Mesendoderm (in vitro differentiated cells): ENCODE measurements at regions not wholly inside any gene's neighbourhood (a gene's known extent, or its start where the extent isn't known, plus 50 kb on each side); places are given as distances from the start of the nearest gene placed in this dataset.

ENCODE experiments used
- DNase-seq: peaks from one replicate; pipeline ENCODE4 v3.0.0; 2013
- H2AK5ac ChIP-seq: 2 replicates; pipeline ENCODE4 v1.6.1; 2013; ENCODE audit warnings: low read length, inconsistent platforms
- H2BK120ac ChIP-seq: 2 replicates; pipeline ENCODE4 v1.6.1; 2013; ENCODE audit warnings: low read depth, mild to moderate bottlenecking, low read length, moderate library complexity, mixed read lengths
- H2BK15ac ChIP-seq: replicated peaks from 2 replicates; pipeline ENCODE4 v1.6.1; 2013; ENCODE audit warnings: low read depth, mild to moderate bottlenecking, moderate library complexity
- H2BK5ac ChIP-seq: 2 replicates; pipeline ENCODE4 v1.6.1; 2013; ENCODE audit warnings: low read length, inconsistent platforms
- H3K18ac ChIP-seq: 2 replicates; pipeline ENCODE4 v1.6.1; 2013; ENCODE audit warnings: mild to moderate bottlenecking, low read length, mixed read lengths
- H3K23ac ChIP-seq: one replicate; pipeline ENCODE4 v1.6.1; 2013; ENCODE audit warnings: low read length
- H3K27ac ChIP-seq: 2 replicates; pipeline ENCODE4 v1.5.1; 2013; ENCODE audit warnings: low read depth, mild to moderate bottlenecking, inconsistent platforms, low read length, moderate library complexity
- H3K27me3 ChIP-seq: 2 replicates; pipeline ENCODE4 v1.6.1; 2013; ENCODE audit warnings: low read length, control low read depth, mild to moderate bottlenecking, inconsistent platforms; ENCODE audit not compliant: insufficient read depth, poor library complexity
- H3K36me3 ChIP-seq: 2 replicates; pipeline ENCODE4 v1.6.1; 2013; ENCODE audit warnings: low read length, inconsistent platforms; ENCODE audit not compliant: control insufficient read depth, insufficient read depth
- H3K4ac ChIP-seq: one replicate; pipeline ENCODE4 v1.6.1; 2013; ENCODE audit warnings: low read depth, mild to moderate bottlenecking, low read length, moderate library complexity
- H3K4me1 ChIP-seq: 2 replicates; pipeline ENCODE4 v1.6.1; 2013; ENCODE audit warnings: low read depth, low read length, inconsistent platforms; ENCODE audit not compliant: control insufficient read depth
- H3K4me2 ChIP-seq: 2 replicates; pipeline ENCODE4 v1.6.1; 2013; ENCODE audit warnings: low read length
- H3K4me3 ChIP-seq: 2 replicates; pipeline ENCODE4 v1.5.1; 2013; ENCODE audit warnings: mild to moderate bottlenecking, low read length
- H3K56ac ChIP-seq: one replicate; pipeline ENCODE4 v1.6.1; 2013; ENCODE audit warnings: low read length
- H3K79me1 ChIP-seq: 2 replicates; pipeline ENCODE4 v1.6.1; 2013; ENCODE audit warnings: low read length, inconsistent platforms
- H3K79me2 ChIP-seq: 2 replicates; pipeline ENCODE4 v1.6.1; 2013; ENCODE audit warnings: mild to moderate bottlenecking, low read length; ENCODE audit not compliant: control insufficient read depth, insufficient read depth
- H3K9ac ChIP-seq: 2 replicates; pipeline ENCODE4 v1.6.1; 2013; ENCODE audit warnings: low read length, inconsistent platforms
- H4K5ac ChIP-seq: one replicate; pipeline ENCODE4 v1.6.1; 2013; ENCODE audit warnings: low read length
- H4K8ac ChIP-seq: one replicate; pipeline ENCODE4 v1.6.1; 2013; ENCODE audit warnings: low read depth, mild to moderate bottlenecking, control low read depth, low read length, moderate library complexity
- WGBS: extraction: QIAGEN DNeasy Blood & Tissue Kit; methylation state at CpG from one replicate; pipeline ENCODE4 v1.1.7; 2013; ENCODE audit warnings: low lambda C conversion rate, missing lambda C conversion rate; ENCODE audit not compliant: insufficient coverage; ENCODE audit errors: extremely low coverage; 5-methylcytosine and 5-hydroxymethylcytosine counted together

- no peak overlapping the region for H3K27ac ChIP-seq
- H2BK15ac ChIP-seq, result no peak overlapping the region
Observed at GRCh38 chr2:13537771-13538349, 821.1 kb downstream of the TRIB2 start.

GRCh38 chr2:13539296-13539695, 822.6 kb downstream of the TRIB2 start:
- Histone ChIP-seq H2BK120ac (no peak overlapping the region), H2BK5ac (no peak overlapping the region), H2AK5ac (no peak overlapping the region), H3K4me1 (no peaks in the 10 kb centered on the region), H3K27me3 (no peaks in the 10 kb centered on the region), H3K23ac (no peak overlapping the region), H3K4ac (no peak overlapping the region), H4K5ac (no peak overlapping the region), H3K56ac (no peak overlapping the region), H3K79me1 (no peaks in the 10 kb centered on the region), H3K4me3 (no peak overlapping the region), H3K9ac (no peak overlapping the region), H3K27ac (no peak overlapping the region), H3K4me2 (no peak overlapping the region), H2BK15ac (no peak overlapping the region), H3K79me2 (no peaks in the 10 kb centered on the region), H4K8ac (no peak overlapping the region), H3K18ac (no peak overlapping the region), H3K36me3 (no peaks in the 10 kb centered on the region)
- WGBS, result no CpG with 5 or more reads among the region's 2 CpGs
- no peak for DNase-seq

More at GRCh38 chr2:13537771-13538349, 821.1 kb downstream of the TRIB2 start:
- Histone ChIP-seq H2BK5ac (no peak overlapping the region), H3K79me1 (no peaks in the 10 kb centered on the region), H2AK5ac (no peak overlapping the region), H3K36me3 (no peaks in the 10 kb centered on the region), H3K4me2 (no peak overlapping the region), H3K27me3 (no peaks in the 10 kb centered on the region), H4K5ac (no peak overlapping the region), H3K9ac (no peak overlapping the region), H3K4me3 (no peak overlapping the region), H2BK120ac (no peak overlapping the region), H3K4me1 (no peaks in the 10 kb centered on the region), H4K8ac (no peak overlapping the region), H3K23ac (no peak overlapping the region), H3K4ac (no peak overlapping the region), H3K56ac (no peak overlapping the region), H3K79me2 (no peaks in the 10 kb centered on the region), H3K18ac (no peak overlapping the region)
- no CpG with 5 or more reads among the region's 9 CpGs for WGBS
- DNase-seq, result no peak

- no peak overlapping the region for H3K4ac ChIP-seq
- no peak overlapping the region for H3K9ac ChIP-seq
- H3K4me1 ChIP-seq, result no peaks in the 10 kb centered on the region
- H3K27ac ChIP-seq, result no peak overlapping the region
- H3K4me3 ChIP-seq, result no peak overlapping the region
- H3K4me2 ChIP-seq, result no peak overlapping the region
- no peak overlapping the region for H4K8ac ChIP-seq
- no peak overlapping the region for H2BK15ac ChIP-seq
- no peak overlapping the region for H2AK5ac ChIP-seq
- H3K36me3 ChIP-seq, result no peaks in the 10 kb centered on the region
- no peak overlapping the region for H3K18ac ChIP-seq
- H3K23ac ChIP-seq, result no peak overlapping the region
- H2BK120ac ChIP-seq, result no peak overlapping the region
- H2BK5ac ChIP-seq, result no peak overlapping the region
- H3K79me2 ChIP-seq, result no peaks in the 10 kb centered on the region
- H3K27me3 ChIP-seq, result no peaks in the 10 kb centered on the region
- no peak overlapping the region for H4K5ac ChIP-seq
- DNase-seq, result no peak
- H3K79me1 ChIP-seq, result no peaks in the 10 kb centered on the region
- H3K56ac ChIP-seq, result no peak overlapping the region
- WGBS, result no CpG with 5 or more reads among the region's 6 CpGs
Observed at GRCh38 chr2:13542061-13542460, 825.3 kb downstream of the TRIB2 start.

GRCh38 chr2:13542642-13543041, 825.9 kb downstream of the TRIB2 start:
- Histone ChIP-seq H3K27me3 (no peaks in the 10 kb centered on the region), H3K27ac (no peak overlapping the region), H2AK5ac (no peak overlapping the region), H2BK5ac (no peak overlapping the region), H2BK120ac (no peak overlapping the region), H3K79me2 (no peaks in the 10 kb centered on the region), H3K56ac (no peak overlapping the region), H3K4me2 (no peak overlapping the region), H3K4me3 (no peak overlapping the region), H4K5ac (no peak overlapping the region), H3K4ac (no peak overlapping the region), H3K79me1 (no peaks in the 10 kb centered on the region), H3K36me3 (no peaks in the 10 kb centered on the region), H3K23ac (no peak overlapping the region), H4K8ac (no peak overlapping the region), H2BK15ac (no peak overlapping the region), H3K4me1 (no peaks in the 10 kb centered on the region), H3K9ac (no peak overlapping the region), H3K18ac (no peak overlapping the region)
- no peak for DNase-seq
- no CpG with 5 or more reads among the region's 5 CpGs for WGBS

- no peak overlapping the region for H3K9ac ChIP-seq
- WGBS, result no CpG with 5 or more reads among the region's 1 CpG
- H3K4me1 ChIP-seq, result no peaks in the 10 kb centered on the region
- H4K8ac ChIP-seq, result no peak overlapping the region
- no peak overlapping the region for H4K5ac ChIP-seq
- H3K56ac ChIP-seq, result no peak overlapping the region
- DNase-seq, result no peak
- H2AK5ac ChIP-seq, result no peak overlapping the region
- H3K79me1 ChIP-seq, result no peaks in the 10 kb centered on the region
- no peak overlapping the region for H2BK120ac ChIP-seq
- H3K18ac ChIP-seq, result no peak overlapping the region
- H3K36me3 ChIP-seq, result no peaks in the 10 kb centered on the region
- no peak overlapping the region for H3K4me3 ChIP-seq
- H2BK15ac ChIP-seq, result no peak overlapping the region
- H3K4me2 ChIP-seq, result no peak overlapping the region
- no peak overlapping the region for H2BK5ac ChIP-seq
- H3K79me2 ChIP-seq, result no peaks in the 10 kb centered on the region
- no peaks in the 10 kb centered on the region for H3K27me3 ChIP-seq
- no peak overlapping the region for H3K27ac ChIP-seq
- H3K23ac ChIP-seq, result no peak overlapping the region
- no peak overlapping the region for H3K4ac ChIP-seq
Observed at GRCh38 chr2:13543550-13543949, 826.8 kb downstream of the TRIB2 start.

- Histone ChIP-seq H3K4ac (no peak overlapping the region), H2BK5ac (no peak overlapping the region), H3K27me3 (no peaks in the 10 kb centered on the region), H3K4me2 (no peak overlapping the region), H2BK15ac (no peak overlapping the region), H3K9ac (no peak overlapping the region), H3K36me3 (no peaks in the 10 kb centered on the region), H2AK5ac (no peak overlapping the region), H2BK120ac (no peak overlapping the region), H4K5ac (no peak overlapping the region), H3K23ac (no peak overlapping the region), H3K79me1 (no peaks in the 10 kb centered on the region), H3K18ac (no peak overlapping the region), H3K56ac (no peak overlapping the region), H3K79me2 (no peaks in the 10 kb centered on the region), H3K4me1 (no peaks in the 10 kb centered on the region), H4K8ac (no peak overlapping the region), H3K27ac (no peak overlapping the region), H3K4me3 (no peak overlapping the region)
- no peak for DNase-seq
- no CpG with 5 or more reads among the region's 2 CpGs for WGBS
Observed at GRCh38 chr2:13545320-13545719, 828.6 kb downstream of the TRIB2 start.
